HL-60 (cell line): ENCODE measurements at regions not wholly inside any gene's neighbourhood (a gene's known extent, or its start where the extent isn't known, plus 50 kb on each side); places are given as distances from the start of the nearest gene placed in this dataset.

Experiments
- CTCF ChIP-seq: IDR thresholded peaks from one replicate; pipeline ENCODE4 v1.5.1; 2011; ENCODE audit warnings: low read length, control low read depth, inconsistent platforms; ENCODE audit not compliant: insufficient read depth
- GABPA ChIP-seq: IDR thresholded peaks from 2 replicates; pipeline ENCODE4 v1.6.1; 2012; ENCODE audit warnings: low read depth
- POLR2AphosphoS5 ChIP-seq: IDR thresholded peaks from 2 replicates; pipeline ENCODE4 v1.6.1; 2012; ENCODE audit warnings: low read depth
- REST ChIP-seq: IDR thresholded peaks from 2 replicates; pipeline ENCODE4 v1.6.1; 2012; ENCODE audit warnings: low read depth; ENCODE audit not compliant: insufficient replicate concordance
- SPI1 ChIP-seq: IDR thresholded peaks from 2 replicates; pipeline ENCODE4 v1.6.1; 2012; ENCODE audit warnings: low read depth, mild to moderate bottlenecking, borderline replicate concordance

GRCh38 chr5:164721116-164721515 is 1215.7 kb downstream of the MAT2B start:
- TF ChIP-seq POLR2AphosphoS5 (no peak), CTCF (no peak), REST (no peak), GABPA (no peak), SPI1 (no peak)
